ENCODE measurements at regions not wholly inside any gene's neighbourhood (a gene's known extent, or its start where the extent isn't known, plus 50 kb on each side); places are given as distances from the start of the nearest gene placed in this dataset.

DNA sequence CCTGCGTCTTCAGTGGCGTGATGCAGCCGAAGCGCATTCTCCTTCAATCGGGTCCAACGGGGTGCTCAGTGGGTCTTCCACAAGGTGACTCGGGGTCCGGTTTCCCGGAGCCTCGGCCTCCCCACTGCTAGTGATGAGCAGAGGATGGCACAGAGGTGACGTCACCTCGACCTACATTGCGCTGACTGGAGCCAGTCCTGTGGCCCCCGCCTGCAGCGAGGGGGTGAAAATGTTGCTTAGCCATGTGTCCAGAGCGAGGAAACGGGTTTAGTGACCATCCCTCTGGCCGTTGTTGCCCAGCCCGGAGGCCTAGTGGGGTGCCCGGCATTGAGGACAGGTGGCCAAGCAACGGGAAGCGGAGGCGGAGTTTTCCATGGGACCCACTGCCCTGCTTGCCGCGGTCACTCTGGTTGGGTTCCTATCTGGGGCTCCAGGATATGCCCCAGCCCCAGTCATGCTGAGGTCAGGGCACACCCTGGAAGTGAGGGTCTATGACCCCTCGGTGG is 190.6 kb upstream of the CIBAR2 start:
- Histone ChIP-seq H3K36me3 (ENCODE audit: control insufficient read depth, insufficient read depth, low read length) (no peaks in the 10 kb centered on the region), H3K4me3 (ENCODE audit: low read length) (no peak overlapping the region), H3K9ac (ENCODE audit: low read length) (no peak overlapping the region), H3K27me3 (ENCODE audit: control insufficient read depth, insufficient read depth, low read length) (no peaks in the 10 kb centered on the region), H3K4me1 (ENCODE audit: control insufficient read depth, insufficient read depth, low read length) (peaks cover 8% of the 10 kb centered on the region), H3K27ac (ENCODE audit: low read depth, low read length) (no peak overlapping the region)

DNA sequence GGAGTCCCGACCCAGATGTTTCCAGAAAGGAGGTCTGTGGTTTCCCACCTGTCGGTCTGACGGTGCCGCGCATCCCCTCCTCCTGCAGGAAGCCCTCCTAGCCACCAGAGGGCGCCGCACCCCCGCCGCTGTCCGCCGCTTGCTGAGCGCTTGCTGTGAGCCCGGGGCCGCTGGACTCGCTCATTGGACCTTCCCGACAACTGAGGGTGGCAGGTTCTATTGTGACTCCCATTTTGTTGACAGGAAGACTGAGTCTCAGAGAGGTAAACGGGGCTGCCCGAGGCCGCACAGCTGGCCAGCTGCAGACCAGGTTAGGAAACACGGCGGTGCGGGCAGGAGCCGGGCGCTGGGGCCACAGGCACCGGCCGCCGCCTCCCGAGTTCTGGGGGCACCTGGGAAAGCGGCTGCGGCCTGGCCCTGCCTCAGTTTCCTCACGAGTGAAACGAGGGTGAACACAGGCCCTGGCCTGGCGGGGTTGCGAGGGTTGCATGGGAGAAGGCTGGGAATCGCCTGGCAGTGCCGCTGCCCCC is 191.1 kb upstream of the CIBAR2 start:
- Histone ChIP-seq H3K27me3 (ENCODE audit: control insufficient read depth, insufficient read depth, low read length) (no peaks in the 10 kb centered on the region), H3K36me3 (ENCODE audit: control insufficient read depth, insufficient read depth, low read length) (no peaks in the 10 kb centered on the region), H3K9ac (ENCODE audit: low read length) (no peak overlapping the region), H3K27ac (ENCODE audit: low read depth, low read length) (no peak overlapping the region), H3K4me3 (ENCODE audit: low read length) (no peak overlapping the region), H3K4me1 (ENCODE audit: control insufficient read depth, insufficient read depth, low read length) (peaks cover 8% of the 10 kb centered on the region)

GRCh38 chr16:85304337-85304736 is 192.1 kb upstream of the CIBAR2 start:
- no peak overlapping the region for H3K9ac ChIP-seq (ENCODE audit: low read length)
- H3K36me3 ChIP-seq (ENCODE audit: control insufficient read depth, insufficient read depth, low read length) = no peaks in the 10 kb centered on the region
- H3K4me1 ChIP-seq (ENCODE audit: control insufficient read depth, insufficient read depth, low read length) = peaks cover 8% of the 10 kb centered on the region
- no peak overlapping the region for H3K27ac ChIP-seq (ENCODE audit: low read depth, low read length)
- H3K4me3 ChIP-seq (ENCODE audit: low read length) = no peak overlapping the region
- H3K27me3 ChIP-seq (ENCODE audit: control insufficient read depth, insufficient read depth, low read length) = no peaks in the 10 kb centered on the region

- Histone ChIP-seq H3K9ac (ENCODE audit: low read length) (no peak overlapping the region), H3K36me3 (ENCODE audit: control insufficient read depth, insufficient read depth, low read length) (no peaks in the 10 kb centered on the region), H3K4me3 (ENCODE audit: low read length) (no peak overlapping the region), H3K4me1 (ENCODE audit: control insufficient read depth, insufficient read depth, low read length) (peaks cover 8% of the 10 kb centered on the region), H3K27ac (ENCODE audit: low read depth, low read length) (no peak overlapping the region), H3K27me3 (ENCODE audit: control insufficient read depth, insufficient read depth, low read length) (no peaks in the 10 kb centered on the region)
Measured at GRCh38 chr16:85306071-85306792, 194.0 kb upstream of the CIBAR2 start.

GRCh38 chr16:85306793-85307551 is 194.7 kb upstream of the CIBAR2 start:
- Histone ChIP-seq H3K4me3 (ENCODE audit: low read length) (no peak overlapping the region), H3K27ac (ENCODE audit: low read depth, low read length) (no peak overlapping the region), H3K9ac (ENCODE audit: low read length) (no peak overlapping the region), H3K36me3 (ENCODE audit: control insufficient read depth, insufficient read depth, low read length) (no peaks in the 10 kb centered on the region), H3K27me3 (ENCODE audit: control insufficient read depth, insufficient read depth, low read length) (no peaks in the 10 kb centered on the region), H3K4me1 (ENCODE audit: control insufficient read depth, insufficient read depth, low read length) (peaks cover 7% of the 10 kb centered on the region)

GRCh38 chr16:85307552-85308364 is 195.5 kb upstream of the CIBAR2 start:
- peaks cover 8% of the 10 kb centered on the region for H3K4me1 ChIP-seq (ENCODE audit: control insufficient read depth, insufficient read depth, low read length)
- H3K27ac ChIP-seq (ENCODE audit: low read depth, low read length) = no peak overlapping the region
- H3K4me3 ChIP-seq (ENCODE audit: low read length) = no peak overlapping the region
- H3K36me3 ChIP-seq (ENCODE audit: control insufficient read depth, insufficient read depth, low read length) = no peaks in the 10 kb centered on the region
- H3K27me3 ChIP-seq (ENCODE audit: control insufficient read depth, insufficient read depth, low read length) = no peaks in the 10 kb centered on the region
- no peak overlapping the region for H3K9ac ChIP-seq (ENCODE audit: low read length)

GRCh38 chr16:85308611-85309540 is 196.6 kb upstream of the CIBAR2 start:
- no peaks in the 10 kb centered on the region for H3K27me3 ChIP-seq (ENCODE audit: control insufficient read depth, insufficient read depth, low read length)
- H3K27ac ChIP-seq (ENCODE audit: low read depth, low read length) = no peak overlapping the region
- H3K36me3 ChIP-seq (ENCODE audit: control insufficient read depth, insufficient read depth, low read length) = no peaks in the 10 kb centered on the region
- H3K4me1 ChIP-seq (ENCODE audit: control insufficient read depth, insufficient read depth, low read length) = peaks cover 13% of the 10 kb centered on the region
- no peak overlapping the region for H3K9ac ChIP-seq (ENCODE audit: low read length)
- H3K4me3 ChIP-seq (ENCODE audit: low read length) = peak overlapping the region; percentile 3

- no peaks in the 10 kb centered on the region for H3K36me3 ChIP-seq (ENCODE audit: control insufficient read depth, insufficient read depth, low read length)
- H3K4me3 ChIP-seq (ENCODE audit: low read length) = no peak overlapping the region
- H3K27ac ChIP-seq (ENCODE audit: low read depth, low read length) = peak overlapping the region; percentile 37
- H3K27me3 ChIP-seq (ENCODE audit: control insufficient read depth, insufficient read depth, low read length) = no peaks in the 10 kb centered on the region
- H3K9ac ChIP-seq (ENCODE audit: low read length) = no peak overlapping the region
- peaks cover 13% of the 10 kb centered on the region for H3K4me1 ChIP-seq (ENCODE audit: control insufficient read depth, insufficient read depth, low read length)
Measured at GRCh38 chr16:85309656-85310587, 197.7 kb upstream of the CIBAR2 start.

DNA sequence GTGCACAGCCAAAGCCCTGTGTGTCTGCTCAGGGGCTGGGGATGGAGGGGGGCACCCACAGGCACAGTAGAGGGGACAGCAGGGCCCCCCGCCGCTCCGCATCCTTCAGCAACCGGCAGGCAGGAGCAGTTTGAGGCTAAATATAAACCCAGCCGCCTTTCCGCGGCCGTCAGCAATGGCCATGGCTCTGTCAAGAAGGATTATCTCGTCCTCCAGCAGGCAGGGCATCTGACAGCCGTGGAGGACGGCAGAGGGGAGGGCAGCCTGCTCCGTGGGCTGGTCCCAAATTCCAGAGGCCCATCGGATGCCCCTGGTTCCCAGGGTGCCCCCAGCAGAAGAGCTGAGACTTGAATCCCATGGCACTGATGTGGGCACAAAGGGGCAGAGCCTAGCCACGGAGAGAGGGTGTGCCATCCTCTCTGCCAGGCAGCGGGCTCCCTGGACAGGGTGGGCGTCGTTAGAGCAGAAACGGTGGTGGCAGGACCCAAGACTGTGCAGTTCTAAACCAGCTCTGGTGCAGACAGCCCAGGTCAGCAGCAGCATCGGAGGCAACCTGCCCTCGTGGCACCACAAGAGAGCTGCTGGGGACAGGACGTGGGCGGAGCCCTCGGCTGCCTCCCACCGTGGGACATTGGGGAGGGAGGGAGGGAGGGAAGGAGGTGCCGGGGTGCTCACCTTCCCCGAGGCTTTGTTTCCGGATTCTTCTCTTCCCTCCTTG is 198.8 kb upstream of the CIBAR2 start:
- H3K27ac ChIP-seq (ENCODE audit: low read depth, low read length) = no peak overlapping the region
- H3K4me1 ChIP-seq (ENCODE audit: control insufficient read depth, insufficient read depth, low read length) = peaks cover 11% of the 10 kb centered on the region
- H3K36me3 ChIP-seq (ENCODE audit: control insufficient read depth, insufficient read depth, low read length) = no peaks in the 10 kb centered on the region
- H3K27me3 ChIP-seq (ENCODE audit: control insufficient read depth, insufficient read depth, low read length) = no peaks in the 10 kb centered on the region
- H3K4me3 ChIP-seq (ENCODE audit: low read length) = no peak overlapping the region
- no peak overlapping the region for H3K9ac ChIP-seq (ENCODE audit: low read length)

DNA sequence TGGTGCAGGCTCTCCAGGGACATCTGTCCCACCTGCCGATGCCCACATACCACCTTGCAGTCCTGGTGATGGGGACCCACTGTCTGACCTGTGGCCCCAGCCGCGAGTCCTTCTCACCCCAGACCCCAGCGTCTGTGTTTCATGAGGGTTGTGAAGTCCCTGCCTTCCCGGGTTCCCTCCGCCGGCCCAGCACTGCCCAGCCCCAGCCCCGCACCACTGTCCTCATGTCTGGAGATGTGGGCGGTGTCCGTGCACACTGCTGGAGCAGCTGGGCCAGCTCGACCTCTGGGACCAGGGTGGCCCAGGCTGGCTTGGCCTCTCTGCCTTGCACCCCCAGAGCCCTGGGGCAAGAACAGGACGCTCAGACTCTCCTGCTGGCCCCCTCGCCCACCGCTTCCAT is 199.5 kb upstream of the CIBAR2 start:
- H3K27ac ChIP-seq (ENCODE audit: low read depth, low read length) = no peak overlapping the region
- H3K36me3 ChIP-seq (ENCODE audit: control insufficient read depth, insufficient read depth, low read length) = no peaks in the 10 kb centered on the region
- H3K4me3 ChIP-seq (ENCODE audit: low read length) = no peak overlapping the region
- H3K27me3 ChIP-seq (ENCODE audit: control insufficient read depth, insufficient read depth, low read length) = no peaks in the 10 kb centered on the region
- peaks cover 12% of the 10 kb centered on the region for H3K4me1 ChIP-seq (ENCODE audit: control insufficient read depth, insufficient read depth, low read length)
- H3K9ac ChIP-seq (ENCODE audit: low read length) = no peak overlapping the region
